Embryonic facial prominence (tissue), 1 donor: ENCODE measurements at regions not wholly inside any gene's neighbourhood (a gene's known extent, or its start where the extent isn't known, plus 50 kb on each side); places are given as distances from the start of the nearest gene placed in this dataset.

Experiments
- DNase-seq: peaks from one replicate; pipeline ENCODE4 v3.0.0-alpha.2; 2016; ENCODE audit errors: extremely low spot score

- no peak for DNase-seq
These were observed 1087.5 kb downstream of the BRD1 start for GRCh38 chr22:48740086-48740730.

GRCh38 chr22:48739348-48740085, 1088.2 kb downstream of the BRD1 start:
- no peak for DNase-seq

- no peak for DNase-seq
These were observed 1089.3 kb downstream of the BRD1 start for GRCh38 chr22:48738204-48738980.

GRCh38 chr22:48737461-48738203, 1090.0 kb downstream of the BRD1 start:
- DNase-seq: no peak

- DNase-seq: no peak
These were observed 1090.8 kb downstream of the BRD1 start for GRCh38 chr22:48736593-48737460.

- no peak for DNase-seq
These were observed 1092.7 kb downstream of the BRD1 start for GRCh38 chr22:48734961-48735360.

GRCh38 chr22:48734359-48734758, 1093.3 kb downstream of the BRD1 start:
- DNase-seq: no peak

GRCh38 chr22:48729499-48730171, 1098.0 kb downstream of the BRD1 start:
- no peak for DNase-seq

- DNase-seq: no peak
These were observed 1100.1 kb downstream of the BRD1 start for GRCh38 chr22:48727454-48728058.

GRCh38 chr22:48724899-48725298, 1102.8 kb downstream of the BRD1 start:
- no peak for DNase-seq

GRCh38 chr22:48722661-48723060, 1105.0 kb downstream of the BRD1 start:
- no peak for DNase-seq

- DNase-seq: no peak
These were observed 1106.3 kb downstream of the BRD1 start for GRCh38 chr22:48721395-48721669.

- DNase-seq: no peak
These were observed 1106.8 kb downstream of the BRD1 start for GRCh38 chr22:48720662-48721394.

GRCh38 chr22:48719978-48720661, 1107.6 kb downstream of the BRD1 start:
- no peak for DNase-seq

GRCh38 chr22:48718818-48719500, 1108.7 kb downstream of the BRD1 start:
- no peak for DNase-seq

GRCh38 chr22:48717883-48718817, 1109.5 kb downstream of the BRD1 start:
- DNase-seq: no peak
